Suppressor macrophage treated with lipopolysaccharide for 4 hours (primary cell): ENCODE measurements at regions not wholly inside any gene's neighbourhood (a gene's known extent, or its start where the extent isn't known, plus 50 kb on each side); places are given as distances from the start of the nearest gene placed in this dataset.

Experiments used
- DNase-seq: peaks from one replicate; pipeline ENCODE4 v3.0.0-alpha.2; 2020

DNA sequence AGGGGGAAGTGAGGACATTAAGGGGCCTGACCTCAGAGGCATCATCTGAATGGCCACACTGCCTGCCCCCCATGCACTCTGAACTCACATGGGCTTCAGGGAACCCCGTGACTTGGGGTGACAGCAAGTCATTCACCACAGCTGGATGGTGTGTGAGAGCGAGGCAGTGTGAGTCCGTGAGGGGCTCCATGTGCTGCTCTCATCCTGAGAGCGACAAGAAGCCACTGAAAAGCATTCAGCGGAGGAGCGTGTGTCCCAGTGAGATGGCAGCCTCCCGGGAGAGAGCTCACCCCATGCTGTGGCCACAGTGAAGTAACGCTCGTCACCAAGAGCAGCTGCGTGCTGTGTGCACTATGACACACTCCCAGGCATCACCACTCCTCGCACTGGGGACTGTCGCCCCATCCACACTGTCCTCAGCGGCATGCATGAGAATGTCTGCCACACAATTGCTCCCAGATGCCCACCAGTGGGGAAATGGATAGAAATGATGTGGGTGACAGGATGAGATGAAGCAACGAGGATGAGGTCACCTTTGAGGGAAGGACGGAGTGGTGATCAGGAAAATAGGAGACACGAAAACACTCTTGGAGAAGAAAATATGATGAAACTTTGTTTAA is 213.0 kb upstream of the RAB6C start:
- no peak for DNase-seq

DNA sequence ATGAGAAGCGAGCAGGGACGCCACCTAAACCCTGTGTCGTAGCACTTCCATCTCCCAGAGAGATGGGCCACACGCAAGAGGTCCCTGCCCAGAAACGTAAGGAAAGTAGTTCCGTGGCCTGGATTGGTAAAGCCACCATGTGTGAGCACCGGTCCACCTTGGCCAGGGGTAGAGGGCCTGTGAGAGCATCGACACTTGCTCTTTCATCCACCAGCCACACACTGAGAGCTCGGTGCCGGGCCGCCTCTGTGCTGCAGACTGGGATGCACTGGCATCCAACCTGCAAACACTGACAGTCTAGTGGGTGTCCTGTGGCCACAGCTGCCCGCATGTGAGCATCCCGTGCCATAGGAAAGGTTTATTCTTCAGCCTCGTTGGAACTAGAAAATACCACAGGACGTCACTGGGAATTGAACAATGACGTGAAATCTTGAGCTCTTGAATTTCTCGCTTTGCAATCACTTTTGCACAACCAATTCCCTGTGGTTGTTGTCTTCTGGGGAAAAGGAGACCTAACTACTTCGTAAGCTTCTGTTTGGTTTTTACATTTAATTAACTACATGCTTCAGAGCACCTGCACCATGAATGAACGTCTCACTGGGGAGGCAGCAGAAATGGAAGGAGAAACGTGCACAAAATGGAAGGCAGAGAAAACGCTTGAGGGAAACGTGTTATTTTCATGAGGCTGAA is 212.0 kb upstream of the RAB6C start:
- no peak for DNase-seq

- no peak for DNase-seq
These were observed 211.5 kb upstream of the RAB6C start for GRCh38 chr2:129768036-129768386.

GRCh38 chr2:129768485-129769184 is 210.8 kb upstream of the RAB6C start:
- DNase-seq: no peak

DNA sequence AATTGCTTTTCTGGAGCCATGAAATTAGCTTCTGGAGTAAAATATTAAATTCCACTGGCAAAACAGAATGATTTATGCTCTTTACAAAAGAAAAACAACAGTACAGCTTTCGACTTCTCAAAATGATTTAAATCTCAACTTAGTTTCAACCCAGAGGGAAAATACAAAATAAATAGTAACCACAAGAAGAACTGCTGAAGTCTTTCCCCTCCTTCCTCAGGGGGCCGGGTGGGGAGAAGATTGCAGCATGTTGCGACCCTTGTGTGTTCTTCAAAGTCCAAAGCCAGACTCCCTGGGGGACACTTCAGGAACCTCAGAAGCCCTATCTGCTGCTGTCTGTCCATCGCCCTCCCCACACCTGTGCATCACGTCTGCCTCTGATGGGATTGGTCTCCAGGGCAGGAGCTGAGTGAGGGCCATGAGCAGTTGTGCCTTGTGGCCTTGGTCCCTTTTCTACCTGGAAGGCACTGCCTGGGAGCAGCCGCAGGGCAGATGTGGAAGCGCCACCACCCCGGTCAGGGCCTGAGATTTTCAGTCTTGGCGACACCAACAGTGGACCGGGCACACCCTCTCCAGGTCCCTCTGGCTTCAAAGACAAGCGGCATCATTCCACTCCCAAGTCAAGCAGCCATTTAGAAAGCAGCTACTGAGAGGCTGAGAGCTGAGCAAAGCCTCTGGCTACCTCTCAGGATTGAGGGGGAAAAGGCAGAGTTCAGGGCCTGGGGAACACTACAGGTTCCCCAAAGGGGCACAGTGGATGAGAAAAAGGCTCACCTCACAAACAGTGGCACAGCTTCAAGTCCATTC is 210.1 kb upstream of the RAB6C start:
- no peak for DNase-seq

GRCh38 chr2:129771418-129772189 is 207.9 kb upstream of the RAB6C start:
- no peak for DNase-seq

DNA sequence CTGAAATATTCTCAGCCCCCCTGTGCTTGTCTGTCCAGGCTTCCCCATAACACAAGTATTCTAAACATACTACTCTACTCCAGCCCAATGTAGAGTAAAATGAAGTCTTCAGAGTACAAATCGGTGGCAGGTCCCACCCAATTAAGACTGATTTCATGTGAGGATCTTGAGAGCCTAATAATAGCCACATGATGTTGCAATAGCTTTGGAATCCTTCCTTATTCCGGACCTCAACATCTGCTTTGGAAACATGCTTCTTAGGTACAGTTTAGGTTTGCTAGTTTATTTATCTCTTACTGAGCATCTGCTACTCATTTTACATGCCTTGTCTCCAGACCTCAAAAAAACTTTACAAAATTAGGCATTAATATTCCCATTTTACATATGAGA is 207.3 kb upstream of the RAB6C start:
- DNase-seq: no peak

DNA sequence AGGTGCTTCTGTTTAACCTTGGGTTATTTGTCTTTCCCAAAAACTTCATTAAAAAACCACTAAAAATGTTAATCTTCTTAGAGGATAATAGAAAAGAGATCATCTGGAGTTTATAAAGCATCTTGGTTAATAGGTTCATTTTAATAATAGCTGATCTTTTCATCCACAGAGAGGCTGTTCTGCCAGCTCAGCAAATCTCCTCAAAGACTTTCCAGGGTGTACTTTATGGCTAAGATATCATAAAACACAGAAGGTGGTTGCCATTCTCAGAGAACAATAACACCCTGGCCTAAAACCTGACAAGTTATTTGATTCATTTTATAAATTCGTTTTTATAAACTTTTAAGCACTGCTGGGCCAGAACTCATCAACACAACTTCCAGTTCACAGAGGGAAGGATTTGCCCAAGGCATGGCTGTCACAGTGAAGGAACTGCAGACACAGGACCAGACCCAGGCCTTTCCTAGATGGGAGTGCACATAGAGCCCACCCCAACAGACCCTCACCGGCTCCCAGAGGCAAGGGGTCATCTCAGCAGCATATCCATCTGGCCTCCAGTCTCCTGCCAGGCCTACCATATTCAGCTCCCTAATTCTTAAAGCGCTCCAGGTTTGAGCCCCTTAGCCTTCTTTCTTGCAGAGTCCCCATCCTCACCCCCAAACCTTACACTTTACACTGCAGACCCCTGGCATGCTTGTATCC is 203.4 kb upstream of the RAB6C start:
- DNase-seq: no peak

- DNase-seq: no peak
These were observed 202.3 kb upstream of the RAB6C start for GRCh38 chr2:129777146-129777545.

DNA sequence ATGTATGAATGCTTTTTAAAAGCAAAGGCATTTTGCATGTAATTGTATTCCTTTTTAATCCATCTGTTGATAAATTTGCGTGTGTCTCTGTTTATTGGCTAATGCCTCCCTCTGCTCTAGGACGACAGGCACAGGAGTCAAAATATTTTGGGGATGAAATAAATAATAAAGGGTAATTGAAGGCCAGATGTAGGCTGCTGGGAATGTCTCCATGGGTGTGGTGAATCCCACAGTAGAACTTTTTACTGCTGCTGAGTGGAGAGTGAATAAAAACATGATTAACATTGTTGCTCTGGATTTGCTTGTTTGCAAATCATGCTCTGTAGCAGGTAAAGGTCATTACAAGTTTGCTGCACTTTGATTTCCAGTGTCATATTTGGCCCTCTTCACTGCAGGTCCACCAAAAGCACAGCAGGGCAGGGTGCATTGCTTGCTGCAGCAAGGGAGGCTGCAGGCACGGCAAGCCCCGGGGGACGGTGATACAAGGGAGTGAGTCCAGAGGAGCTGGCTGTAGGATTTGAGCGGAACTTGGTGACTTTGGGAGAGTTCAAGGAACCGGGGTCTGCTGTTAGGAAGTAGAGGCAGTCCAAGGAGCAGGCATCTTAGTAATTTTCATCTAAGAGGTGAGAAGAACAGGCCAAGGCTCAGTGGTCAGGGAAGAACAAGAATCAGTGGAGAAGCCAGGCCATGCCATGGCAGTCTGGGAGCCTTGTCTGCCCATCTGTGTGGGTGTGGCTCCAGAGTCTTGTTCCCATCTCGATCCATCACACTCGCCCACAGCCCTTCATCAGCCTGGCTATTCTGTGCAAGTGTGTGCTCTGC is 201.5 kb upstream of the RAB6C start:
- DNase-seq: no peak

DNA sequence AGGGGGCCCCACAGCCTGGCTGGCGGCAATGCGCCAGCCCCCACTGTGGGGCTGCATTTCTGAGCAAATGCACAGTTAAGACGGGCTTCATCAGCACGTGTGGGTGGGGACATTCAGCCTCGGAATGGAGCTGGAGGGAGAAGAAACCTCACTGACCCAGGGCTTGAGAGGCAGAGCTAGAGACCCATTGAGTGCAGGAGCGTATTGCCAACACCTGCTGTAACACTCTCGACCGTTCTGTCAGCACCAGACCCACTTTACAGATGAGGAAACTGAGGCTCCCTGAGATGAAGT is 200.9 kb upstream of the RAB6C start:
- no peak for DNase-seq

DNA sequence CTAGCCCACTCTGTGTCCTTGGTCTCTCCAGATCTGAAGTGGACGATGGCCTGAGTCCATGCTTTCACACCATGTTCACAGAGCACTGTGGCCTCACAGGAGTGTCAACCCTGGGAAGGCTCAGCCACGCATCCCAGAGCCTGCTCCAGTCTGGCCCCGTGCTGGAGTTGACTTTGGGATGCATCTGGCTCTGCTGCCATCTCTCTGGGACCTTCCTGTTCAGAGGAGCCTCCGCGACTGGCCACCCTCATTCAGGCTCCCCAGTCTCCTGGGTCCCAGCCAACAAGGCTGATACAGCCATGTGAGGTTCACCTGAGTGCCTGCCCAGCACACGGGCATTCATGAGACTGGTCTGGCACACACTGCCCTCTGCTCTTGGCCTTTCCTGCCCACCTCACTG is 199.7 kb upstream of the RAB6C start:
- DNase-seq: no peak

GRCh38 chr2:129780316-129781270 is 198.9 kb upstream of the RAB6C start:
- no peak for DNase-seq

DNA sequence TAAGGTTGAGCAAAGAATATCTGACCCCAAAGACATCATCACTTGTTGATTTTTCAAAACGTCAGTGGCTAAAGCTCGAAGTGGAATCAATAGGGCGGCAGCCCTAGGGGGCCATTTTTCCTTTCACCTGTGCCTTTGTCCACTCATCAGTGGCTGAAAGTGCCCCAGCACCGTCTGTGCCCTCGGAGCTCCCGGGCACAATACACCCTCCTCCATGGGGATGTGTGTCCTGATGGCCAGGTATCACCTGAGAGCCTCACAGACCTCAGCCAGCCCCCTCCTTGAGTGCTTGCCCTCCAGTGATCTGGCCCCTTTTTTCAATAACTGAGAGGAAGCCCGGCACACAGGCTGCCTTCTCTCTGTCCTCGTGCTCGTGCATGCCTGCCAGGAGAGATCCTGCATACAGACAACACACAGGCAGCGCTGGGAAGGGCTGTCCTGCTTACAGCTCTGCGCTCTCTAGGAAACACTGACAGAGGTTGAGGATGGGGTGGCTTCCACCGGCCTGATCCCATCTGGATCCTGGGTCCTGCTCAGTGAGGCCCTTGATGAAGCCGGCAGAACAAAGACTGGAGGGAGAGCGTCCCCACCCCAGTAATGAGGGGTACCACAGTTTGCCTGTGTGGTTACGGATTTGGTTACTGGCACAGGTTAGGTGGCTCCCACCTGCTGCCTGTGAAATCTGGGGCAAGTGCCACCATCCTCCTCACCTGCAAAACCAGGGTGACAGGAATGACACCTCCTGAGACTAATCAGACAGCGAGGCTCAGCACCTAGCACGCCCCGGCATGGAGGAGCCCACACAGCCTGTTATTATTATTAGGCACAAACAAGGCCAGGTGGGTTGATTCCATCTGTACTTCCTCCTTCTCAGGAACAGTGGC is 197.5 kb upstream of the RAB6C start:
- no peak for DNase-seq

DNA sequence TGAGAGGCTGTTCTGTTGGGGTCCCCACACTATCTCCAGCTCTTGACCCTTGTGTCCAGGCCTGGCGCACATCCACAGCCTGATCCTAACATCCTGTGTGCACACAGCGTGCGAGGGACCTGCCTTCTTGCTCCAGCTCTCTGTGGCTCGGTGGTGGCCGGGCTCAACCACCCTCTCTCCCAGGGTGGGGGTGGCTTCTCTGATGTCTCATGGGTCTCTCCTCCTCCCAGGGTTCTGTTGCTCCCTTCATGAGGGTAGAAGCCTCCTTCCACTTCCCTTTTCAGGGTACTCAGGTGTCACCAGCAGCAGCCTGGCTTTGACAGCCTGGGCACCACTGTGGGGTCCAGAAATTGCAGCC is 196.9 kb upstream of the RAB6C start:
- DNase-seq: no peak

DNA sequence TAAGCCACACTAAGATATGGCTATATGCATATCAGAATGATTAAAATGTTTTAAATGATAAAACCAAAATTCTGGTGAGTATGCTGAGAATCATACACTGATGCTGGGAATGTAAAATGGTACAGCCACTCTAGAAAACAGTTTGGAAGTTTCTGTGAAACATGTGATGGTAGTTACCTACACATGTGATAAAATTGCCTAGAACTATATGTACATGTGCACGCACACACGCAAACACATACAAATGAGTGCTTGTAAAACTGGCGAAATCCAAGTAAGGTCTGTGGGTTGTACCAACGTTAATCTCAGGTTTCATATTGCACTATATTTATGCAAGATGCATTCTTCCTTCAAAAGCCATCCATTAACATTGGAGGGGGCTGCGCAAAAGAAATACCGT is 195.0 kb upstream of the RAB6C start:
- DNase-seq: no peak

- DNase-seq: no peak
These were observed 187.8 kb upstream of the RAB6C start for GRCh38 chr2:129791712-129792111.

GRCh38 chr2:129793431-129793902 is 186.0 kb upstream of the RAB6C start:
- no peak for DNase-seq

GRCh38 chr2:129794116-129794515 is 185.3 kb upstream of the RAB6C start:
- DNase-seq: no peak
